MM.1S (cell line): ENCODE measurements at regions not wholly inside any gene's neighbourhood (a gene's known extent, or its start where the extent isn't known, plus 50 kb on each side); places are given as distances from the start of the nearest gene placed in this dataset.

Experiments used
- DNase-seq: peaks from one replicate; pipeline ENCODE4 v3.0.0-alpha.2; 2015
- H2AFZ ChIP-seq: fragments of 300-600 bp; sonication (generic); 2 replicates; pipeline ENCODE4 v1.6.0; 2016; ENCODE audit warnings: antibody characterized with exemption, low read length
- H3F3A ChIP-seq: fragments of 300-600 bp; sonication (generic); 2 replicates; pipeline ENCODE4 v1.6.1; 2016; ENCODE audit warnings: mild to moderate bottlenecking, antibody characterized with exemption, low read length, moderate library complexity, mixed read lengths; ENCODE audit not compliant: insufficient read depth
- H3K27ac ChIP-seq: fragments of 300-600 bp; sonication (generic); 2 replicates; pipeline ENCODE4 v1.5.1; 2016; ENCODE audit warnings: mild to moderate bottlenecking, low read length
- H3K27me3 ChIP-seq: fragments of 300-600 bp; sonication (generic); replicated peaks from 2 replicates; pipeline ENCODE4 v1.6.0; 2016; ENCODE audit warnings: low read length; ENCODE audit not compliant: insufficient read depth
- H3K36me3 ChIP-seq: fragments of 300-600 bp; sonication (generic); replicated peaks from 2 replicates; pipeline ENCODE4 v1.6.1; 2016; ENCODE audit warnings: mild to moderate bottlenecking, low read length, mixed read lengths; ENCODE audit not compliant: insufficient read depth
- H3K4me1 ChIP-seq: fragments of 300-600 bp; sonication (generic); 2 replicates; pipeline ENCODE4 v1.6.1; 2016; ENCODE audit warnings: low read length, mixed read lengths
- H3K4me2 ChIP-seq: fragments of 300-600 bp; sonication (generic); 2 replicates; pipeline ENCODE4 v1.6.0; 2016; ENCODE audit warnings: low read depth, low read length
- H3K4me3 ChIP-seq: fragments of 300-600 bp; sonication (generic); 2 replicates; pipeline ENCODE4 v1.5.1; 2016; ENCODE audit warnings: low read length, mixed read lengths
- H3K79me2 ChIP-seq: fragments of 300-600 bp; sonication (generic); 2 replicates; pipeline ENCODE4 v1.6.1; 2016; ENCODE audit warnings: mixed run types, low read length, mixed read lengths
- H3K9ac ChIP-seq: fragments of 300-600 bp; sonication (generic); 2 replicates; pipeline ENCODE4 v1.6.1; 2016; ENCODE audit warnings: low read length, mixed read lengths
- H3K9me2 ChIP-seq: fragments of 300-600 bp; sonication (generic); replicated peaks from 2 replicates; pipeline ENCODE4 v1.6.1; 2016; ENCODE audit warnings: mild to moderate bottlenecking, low read length, mixed read lengths; ENCODE audit not compliant: insufficient read depth
- H3K9me3 ChIP-seq: fragments of 300-600 bp; sonication (generic); replicated peaks from 2 replicates; pipeline ENCODE4 v1.6.1; 2016; ENCODE audit warnings: mild to moderate bottlenecking, low read length, mixed read lengths; ENCODE audit not compliant: insufficient read depth
- H4K20me1 ChIP-seq: fragments of 300-600 bp; sonication (generic); 2 replicates; pipeline ENCODE4 v1.6.1; 2016; ENCODE audit warnings: mild to moderate bottlenecking, low read length, moderate library complexity, mixed read lengths; ENCODE audit not compliant: insufficient read depth
- CTCF ChIP-seq: fragments of 300-600 bp; sonication (generic); IDR thresholded peaks from 2 replicates; pipeline ENCODE4 v1.5.1; 2016; ENCODE audit warnings: antibody characterized with exemption, low read length, mixed read lengths
- EZH2 ChIP-seq: fragments of 300-600 bp; sonication (generic); optimal IDR thresholded peaks from 2 replicates; pipeline ENCODE3; 2017; ENCODE audit warnings: low read depth, mild to moderate bottlenecking, antibody characterized with exemption, low read length, mixed read lengths
- EZH2phosphoT487 ChIP-seq: fragments of 300-600 bp; sonication (generic); IDR thresholded peaks from 2 replicates; pipeline ENCODE4 v1.6.1; 2018; ENCODE audit warnings: antibody characterized with exemption, low read length

GRCh38 chr13:40334616-40335015 lies 331.8 kb downstream of the FOXO1 start:
- H3F3A ChIP-seq: no peaks in the 10 kb centered on the region
- H3K4me2 ChIP-seq: no peak overlapping the region
- no peak overlapping the region for H3K9ac ChIP-seq
- no peak for TF ChIP-seq CTCF
- no peak for TF ChIP-seq EZH2phosphoT487
- no peak for TF ChIP-seq EZH2
- no peak for DNase-seq
- no peaks in the 10 kb centered on the region for H3K4me1 ChIP-seq
- H3K36me3 ChIP-seq: no peaks in the 10 kb centered on the region
- no peaks in the 10 kb centered on the region for H3K9me3 ChIP-seq
- no peaks in the 10 kb centered on the region for H3K9me2 ChIP-seq
- no peaks in the 10 kb centered on the region for H3K27me3 ChIP-seq
- H4K20me1 ChIP-seq: no peaks in the 10 kb centered on the region
- no peak overlapping the region for H3K4me3 ChIP-seq
- H2AFZ ChIP-seq: no peak overlapping the region
- H3K27ac ChIP-seq: no peak overlapping the region
- H3K79me2 ChIP-seq: no peaks in the 10 kb centered on the region

GRCh38 chr13:40336228-40337221 lies 329.9 kb downstream of the FOXO1 start:
- H4K20me1 ChIP-seq: no peaks in the 10 kb centered on the region
- H3F3A ChIP-seq: no peaks in the 10 kb centered on the region
- H2AFZ ChIP-seq: no peak overlapping the region
- H3K9ac ChIP-seq: no peak overlapping the region
- H3K4me2 ChIP-seq: no peak overlapping the region
- no peaks in the 10 kb centered on the region for H3K36me3 ChIP-seq
- no peaks in the 10 kb centered on the region for H3K27me3 ChIP-seq
- H3K79me2 ChIP-seq: no peaks in the 10 kb centered on the region
- H3K9me3 ChIP-seq: no peaks in the 10 kb centered on the region
- H3K27ac ChIP-seq: no peak overlapping the region
- TF ChIP-seq CTCF: no peak
- TF ChIP-seq EZH2phosphoT487: no peak
- TF ChIP-seq EZH2: no peak
- H3K4me3 ChIP-seq: no peak overlapping the region
- no peaks in the 10 kb centered on the region for H3K9me2 ChIP-seq
- no peaks in the 10 kb centered on the region for H3K4me1 ChIP-seq
- DNase-seq: no peak

GRCh38 chr13:40337651-40338050 lies 328.8 kb downstream of the FOXO1 start:
- H3K4me2 ChIP-seq: no peak overlapping the region
- H3K4me3 ChIP-seq: no peak overlapping the region
- H3K36me3 ChIP-seq: no peaks in the 10 kb centered on the region
- H3K9me2 ChIP-seq: no peaks in the 10 kb centered on the region
- no peak overlapping the region for H3K9ac ChIP-seq
- H2AFZ ChIP-seq: no peak overlapping the region
- no peaks in the 10 kb centered on the region for H4K20me1 ChIP-seq
- no peaks in the 10 kb centered on the region for H3F3A ChIP-seq
- H3K4me1 ChIP-seq: no peaks in the 10 kb centered on the region
- no peak for DNase-seq
- H3K27me3 ChIP-seq: no peaks in the 10 kb centered on the region
- no peak overlapping the region for H3K27ac ChIP-seq
- H3K79me2 ChIP-seq: no peaks in the 10 kb centered on the region
- H3K9me3 ChIP-seq: no peaks in the 10 kb centered on the region
- TF ChIP-seq EZH2phosphoT487: no peak
- TF ChIP-seq EZH2: no peak
- TF ChIP-seq CTCF: no peak
